PC-3 (cell line): ENCODE measurements at regions not wholly inside any gene's neighbourhood (a gene's known extent, or its start where the extent isn't known, plus 50 kb on each side); places are given as distances from the start of the nearest gene placed in this dataset.

Source experiments
- EZH2 ChIP-seq: fragments of 300-600 bp; sonication (generic); IDR thresholded peaks from one replicate; pipeline ENCODE4 v1.6.1; 2017; ENCODE audit warnings: antibody characterized with exemption, mild to moderate bottlenecking, low read length; ENCODE audit not compliant: unreplicated experiment
- EZH2phosphoT487 ChIP-seq: fragments of 300-600 bp; sonication (generic); IDR thresholded peaks from 2 replicates; pipeline ENCODE4 v1.6.1; 2018; ENCODE audit warnings: mild to moderate bottlenecking, antibody characterized with exemption, low read length, borderline replicate concordance
- TF ChIP-seq, protein P1 (sequence below): fragments of 300-600 bp; sonication (generic); conservative IDR thresholded peaks from 2 replicates; pipeline ENCODE4 v1.5.1; 2017; ENCODE audit warnings: antibody characterized with exemption, low read depth, mild to moderate bottlenecking, low read length

DNA sequence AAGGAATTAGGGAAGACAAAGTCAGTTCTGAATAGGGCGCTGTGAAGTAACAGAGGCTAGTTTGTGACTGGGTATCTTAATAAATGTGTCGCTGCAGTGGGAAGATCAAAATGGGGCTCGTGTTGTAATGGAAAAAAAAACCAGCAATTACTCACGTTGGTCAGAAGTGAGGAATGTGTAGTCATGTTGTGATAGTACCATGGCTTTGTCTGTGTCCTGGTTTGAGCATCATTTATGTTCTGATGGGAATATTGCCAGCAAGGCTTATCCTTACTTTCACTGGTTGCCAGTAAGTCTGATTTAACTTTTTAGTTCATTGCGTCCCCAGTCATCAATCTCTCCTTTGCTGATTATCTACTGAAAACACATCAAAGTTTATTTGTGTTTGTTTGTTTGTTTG is 467.6 kb downstream of the NYAP2 start:
- no peak for TF ChIP-seq EZH2
- TF ChIP-seq, protein P1, sequence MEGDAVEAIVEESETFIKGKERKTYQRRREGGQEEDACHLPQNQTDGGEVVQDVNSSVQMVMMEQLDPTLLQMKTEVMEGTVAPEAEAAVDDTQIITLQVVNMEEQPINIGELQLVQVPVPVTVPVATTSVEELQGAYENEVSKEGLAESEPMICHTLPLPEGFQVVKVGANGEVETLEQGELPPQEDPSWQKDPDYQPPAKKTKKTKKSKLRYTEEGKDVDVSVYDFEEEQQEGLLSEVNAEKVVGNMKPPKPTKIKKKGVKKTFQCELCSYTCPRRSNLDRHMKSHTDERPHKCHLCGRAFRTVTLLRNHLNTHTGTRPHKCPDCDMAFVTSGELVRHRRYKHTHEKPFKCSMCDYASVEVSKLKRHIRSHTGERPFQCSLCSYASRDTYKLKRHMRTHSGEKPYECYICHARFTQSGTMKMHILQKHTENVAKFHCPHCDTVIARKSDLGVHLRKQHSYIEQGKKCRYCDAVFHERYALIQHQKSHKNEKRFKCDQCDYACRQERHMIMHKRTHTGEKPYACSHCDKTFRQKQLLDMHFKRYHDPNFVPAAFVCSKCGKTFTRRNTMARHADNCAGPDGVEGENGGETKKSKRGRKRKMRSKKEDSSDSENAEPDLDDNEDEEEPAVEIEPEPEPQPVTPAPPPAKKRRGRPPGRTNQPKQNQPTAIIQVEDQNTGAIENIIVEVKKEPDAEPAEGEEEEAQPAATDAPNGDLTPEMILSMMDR = no peak
- no peak for TF ChIP-seq EZH2phosphoT487
